H1 (cell line): ENCODE measurements at regions not wholly inside any gene's neighbourhood (a gene's known extent, or its start where the extent isn't known, plus 50 kb on each side); places are given as distances from the start of the nearest gene placed in this dataset.

ENCODE experiments used
- CBX8 ChIP-seq: fragments of 300-800, 300-1000 bp; sonication (generic); IDR thresholded peaks from 2 replicates; pipeline ENCODE4 v1.7.1; 2016; ENCODE audit warnings: low read depth, low read length, borderline replicate concordance
- EZH2 ChIP-seq: fragments of 200-600 bp; sonication (generic); IDR thresholded peaks from 2 replicates; pipeline ENCODE4 v1.7.1; 2012; ENCODE audit warnings: low read depth, mild to moderate bottlenecking, moderate library complexity, low read length, inconsistent platforms; ENCODE audit not compliant: severe bottlenecking
- SIRT6 ChIP-seq: IDR thresholded peaks from one replicate; pipeline ENCODE4 v1.7.1; 2012; ENCODE audit warnings: low read length, inconsistent platforms
- TF ChIP-seq, protein P1 (sequence below), 3 experiments: IDR thresholded peaks; 1 replicate in 2 of 3; 2 replicates in 1 of 3; pipeline versions ENCODE4 v1.5.1 to v1.6.1; 2011; ENCODE audit warnings: low read length in 3 of 3, mild to moderate bottlenecking in 3 of 3, inconsistent platforms in 2 of 3, low read depth in 1 of 3, moderate library complexity in 1 of 3; ENCODE audit not compliant: insufficient read depth in 1 of 3; ENCODE audit errors: control extremely low read depth in 1 of 3

DNA sequence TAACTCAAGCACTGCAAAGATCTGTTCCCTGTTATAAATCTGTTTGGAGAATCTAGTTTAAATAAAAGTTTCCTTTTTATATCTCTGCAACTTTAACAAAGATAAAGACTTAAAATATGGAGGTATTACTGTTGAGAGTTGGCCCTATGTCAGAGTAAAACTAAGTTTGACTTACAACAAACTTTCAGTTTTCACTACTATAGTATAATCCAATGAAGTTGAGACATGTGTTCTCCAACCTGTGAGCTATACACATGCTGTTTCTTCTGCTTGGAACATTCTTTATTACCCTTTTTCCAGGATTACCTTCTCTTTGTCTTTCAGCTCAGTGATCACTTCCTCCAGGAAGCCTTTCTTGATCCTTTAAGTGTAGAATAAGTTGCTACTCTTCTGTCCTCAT lies 1109.3 kb downstream of the MAT2B start (continued):
- TF ChIP-seq CBX8 (no peak), EZH2 (no peak), SIRT6 (no peak)
- TF ChIP-seq, protein P1, sequence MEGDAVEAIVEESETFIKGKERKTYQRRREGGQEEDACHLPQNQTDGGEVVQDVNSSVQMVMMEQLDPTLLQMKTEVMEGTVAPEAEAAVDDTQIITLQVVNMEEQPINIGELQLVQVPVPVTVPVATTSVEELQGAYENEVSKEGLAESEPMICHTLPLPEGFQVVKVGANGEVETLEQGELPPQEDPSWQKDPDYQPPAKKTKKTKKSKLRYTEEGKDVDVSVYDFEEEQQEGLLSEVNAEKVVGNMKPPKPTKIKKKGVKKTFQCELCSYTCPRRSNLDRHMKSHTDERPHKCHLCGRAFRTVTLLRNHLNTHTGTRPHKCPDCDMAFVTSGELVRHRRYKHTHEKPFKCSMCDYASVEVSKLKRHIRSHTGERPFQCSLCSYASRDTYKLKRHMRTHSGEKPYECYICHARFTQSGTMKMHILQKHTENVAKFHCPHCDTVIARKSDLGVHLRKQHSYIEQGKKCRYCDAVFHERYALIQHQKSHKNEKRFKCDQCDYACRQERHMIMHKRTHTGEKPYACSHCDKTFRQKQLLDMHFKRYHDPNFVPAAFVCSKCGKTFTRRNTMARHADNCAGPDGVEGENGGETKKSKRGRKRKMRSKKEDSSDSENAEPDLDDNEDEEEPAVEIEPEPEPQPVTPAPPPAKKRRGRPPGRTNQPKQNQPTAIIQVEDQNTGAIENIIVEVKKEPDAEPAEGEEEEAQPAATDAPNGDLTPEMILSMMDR (IDR thresholded peaks at IDR 0.05; ENCODE audit: control extremely low read depth in 1 of 3, insufficient read depth in 1 of 3, low read depth in 1 of 3, low read length in 3 of 3): no peak
